UCSD-AML1 (cell line): ENCODE measurements at regions not wholly inside any gene's neighbourhood (a gene's known extent, or its start where the extent isn't known, plus 50 kb on each side); places are given as distances from the start of the nearest gene placed in this dataset.

ENCODE experiments used
- DNase-seq: peaks from one replicate; lab custom pipeline; 2025; ENCODE audit not compliant: unreplicated experiment; lab: John Stamatoyannopoulos, UW

- no peak for DNase-seq
Observed at GRCh38 chr4:137692205-137692604, 159.9 kb upstream of the PCDH18 start.

- no peak for DNase-seq
Observed at GRCh38 chr4:137688651-137689050, 156.4 kb upstream of the PCDH18 start.

GRCh38 chr4:137685357-137685756 is 153.1 kb upstream of the PCDH18 start:
- no peak for DNase-seq

DNA sequence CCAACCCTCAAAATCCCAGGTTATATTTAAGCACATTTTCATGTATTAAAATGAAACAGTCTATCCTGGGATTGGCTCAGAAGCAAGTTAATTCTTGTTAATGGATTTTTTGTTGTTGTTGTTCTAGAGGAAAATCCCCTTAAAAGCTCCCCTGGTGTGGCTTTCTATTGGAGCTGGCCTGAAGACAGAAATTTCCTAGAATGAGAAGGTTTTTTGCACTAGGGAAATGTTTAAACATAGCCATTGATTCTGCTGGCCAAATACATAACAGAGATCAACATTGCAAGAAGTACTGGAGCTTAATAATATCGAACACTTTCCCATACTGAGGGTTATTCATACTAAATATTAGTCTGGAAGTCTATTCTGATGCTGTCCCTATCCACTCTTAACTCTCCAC is 148.8 kb upstream of the PCDH18 start:
- DNase-seq = no peak

GRCh38 chr4:137678796-137679195 is 146.5 kb upstream of the PCDH18 start:
- no peak for DNase-seq

DNA sequence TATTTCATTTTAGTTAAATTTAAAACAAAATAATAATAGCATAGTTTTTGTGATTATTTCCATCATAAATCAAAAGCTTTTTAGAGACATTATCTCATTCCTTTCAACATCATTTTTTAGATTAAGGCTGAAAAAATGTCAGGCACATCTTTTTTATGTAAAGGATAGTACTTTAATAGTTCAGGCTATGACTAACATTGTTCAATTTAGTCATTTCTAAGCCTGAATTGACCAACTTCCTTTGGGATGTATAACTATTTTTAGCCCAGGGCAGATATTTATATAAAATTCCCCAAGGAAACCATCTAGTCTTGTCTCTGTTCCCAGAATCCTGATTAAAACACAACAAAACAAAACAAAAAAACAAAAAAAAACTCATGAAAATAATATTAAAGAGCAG is 145.6 kb upstream of the PCDH18 start:
- no peak for DNase-seq

- DNase-seq = no peak
Observed at GRCh38 chr4:137676357-137676998, 144.2 kb upstream of the PCDH18 start.

- no peak for DNase-seq
Observed at GRCh38 chr4:137674066-137674465, 141.8 kb upstream of the PCDH18 start.

DNA sequence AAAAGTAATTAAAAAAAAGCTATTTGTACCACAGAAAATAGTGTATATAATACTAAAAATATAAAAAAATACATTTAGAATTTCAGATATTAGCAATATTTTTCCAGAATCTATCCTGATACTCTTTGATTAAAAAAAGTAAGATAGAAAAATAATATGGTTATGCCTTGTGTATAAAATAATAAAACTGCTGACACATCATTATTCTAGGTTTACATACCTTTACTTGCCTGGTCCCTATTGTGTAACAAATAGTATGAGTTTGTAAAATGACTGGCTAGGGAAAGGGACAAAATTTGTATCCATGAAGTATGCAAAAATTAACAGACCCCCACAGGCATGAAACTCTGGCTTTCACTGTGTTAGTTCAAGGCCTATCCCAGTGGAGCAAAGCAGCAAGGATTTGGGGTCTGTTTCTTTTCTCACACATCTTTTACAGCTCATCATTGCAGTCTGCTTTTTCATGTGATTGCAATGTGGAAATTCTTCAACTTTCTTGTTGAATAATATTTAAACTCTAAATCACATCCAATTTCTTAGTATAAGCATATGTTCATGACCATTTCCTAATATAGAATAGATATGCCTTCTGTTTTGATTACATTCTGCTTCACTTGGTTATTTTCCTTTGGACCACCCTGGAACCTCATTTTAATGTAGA is 136.7 kb upstream of the PCDH18 start:
- DNase-seq = no peak

GRCh38 chr4:137664416-137664815 is 132.1 kb upstream of the PCDH18 start:
- DNase-seq = no peak

GRCh38 chr4:137664046-137664387 is 131.7 kb upstream of the PCDH18 start:
- no peak for DNase-seq

- no peak for DNase-seq
Observed at GRCh38 chr4:137663251-137664045, 131.2 kb upstream of the PCDH18 start.

DNA sequence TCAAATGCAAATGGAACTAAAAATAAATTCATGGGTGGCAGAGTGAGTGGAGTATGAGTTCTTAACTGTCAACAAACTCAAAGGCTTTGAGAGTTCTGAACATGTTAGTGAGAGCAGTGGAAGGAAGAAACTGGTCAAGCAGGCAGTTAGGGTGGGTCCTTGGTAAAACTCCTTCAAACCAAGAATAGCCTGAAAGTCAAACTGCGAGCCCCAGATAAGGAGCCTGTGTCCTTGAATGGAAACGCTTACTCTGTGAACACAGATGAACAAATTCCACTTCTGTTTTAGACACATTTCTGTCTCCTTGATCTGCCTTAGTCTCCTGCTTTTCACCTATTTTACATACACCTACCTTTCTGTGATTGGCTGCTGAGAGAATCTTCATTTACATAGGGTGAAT is 129.4 kb upstream of the PCDH18 start:
- no peak for DNase-seq

- DNase-seq = no peak
Observed at GRCh38 chr4:137660211-137660610, 127.9 kb upstream of the PCDH18 start.

- DNase-seq = no peak
Observed at GRCh38 chr4:137659431-137659830, 127.1 kb upstream of the PCDH18 start.

DNA sequence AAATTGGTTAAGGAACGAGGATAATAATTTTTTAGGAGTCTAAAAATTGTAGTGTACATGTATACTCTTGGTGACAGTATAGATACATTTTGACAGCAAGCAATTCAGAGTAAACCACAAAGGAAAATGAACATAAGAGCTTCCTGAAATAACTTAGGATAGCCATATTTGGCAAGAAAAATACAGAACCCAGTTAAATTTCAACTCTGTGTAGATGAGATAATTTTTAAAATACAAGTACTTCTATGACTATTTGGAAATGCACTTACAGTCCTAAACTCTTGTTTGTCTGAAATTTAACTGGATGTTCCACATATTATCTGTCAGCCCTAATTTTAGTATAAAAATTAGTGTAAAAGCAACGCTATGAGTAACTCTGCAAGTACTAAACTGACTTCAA is 124.4 kb upstream of the PCDH18 start:
- no peak for DNase-seq

GRCh38 chr4:137655302-137655701 is 123.0 kb upstream of the PCDH18 start:
- DNase-seq = no peak

GRCh38 chr4:137651128-137651527 is 118.8 kb upstream of the PCDH18 start:
- no peak for DNase-seq

DNA sequence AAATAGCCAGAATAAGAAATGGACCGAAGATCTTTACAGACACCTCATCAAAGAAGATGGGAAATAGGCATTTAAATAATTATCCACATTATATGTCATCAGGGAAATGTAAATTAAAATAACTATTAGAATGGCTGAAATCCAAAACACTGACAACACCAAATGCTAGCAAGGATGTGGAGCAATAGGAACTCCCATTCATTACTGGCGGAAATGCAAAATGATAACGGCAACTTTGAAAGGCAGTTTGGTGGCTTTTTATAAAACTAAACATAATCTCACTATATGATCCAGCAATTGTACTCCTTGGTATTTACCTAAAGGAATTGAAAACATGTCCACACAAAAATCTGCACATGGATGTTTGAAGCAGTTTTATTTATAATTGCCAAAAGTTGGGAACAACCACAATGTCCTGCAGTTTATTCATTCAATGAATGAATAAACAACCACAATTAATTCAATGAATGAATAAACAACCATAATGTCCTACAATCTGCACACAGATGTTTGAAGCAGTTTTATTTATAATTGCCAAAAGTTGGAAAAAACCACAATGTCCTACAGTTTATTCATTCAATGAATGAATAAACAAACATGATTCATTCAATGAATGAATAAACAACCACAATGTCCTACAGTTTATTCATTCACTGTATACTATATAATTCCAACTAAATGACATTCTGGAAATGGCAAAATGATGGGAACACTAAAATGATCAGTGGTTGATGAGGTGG is 117.6 kb upstream of the PCDH18 start:
- DNase-seq = no peak

- DNase-seq = no peak
Observed at GRCh38 chr4:137648531-137648930, 116.2 kb upstream of the PCDH18 start.

DNA sequence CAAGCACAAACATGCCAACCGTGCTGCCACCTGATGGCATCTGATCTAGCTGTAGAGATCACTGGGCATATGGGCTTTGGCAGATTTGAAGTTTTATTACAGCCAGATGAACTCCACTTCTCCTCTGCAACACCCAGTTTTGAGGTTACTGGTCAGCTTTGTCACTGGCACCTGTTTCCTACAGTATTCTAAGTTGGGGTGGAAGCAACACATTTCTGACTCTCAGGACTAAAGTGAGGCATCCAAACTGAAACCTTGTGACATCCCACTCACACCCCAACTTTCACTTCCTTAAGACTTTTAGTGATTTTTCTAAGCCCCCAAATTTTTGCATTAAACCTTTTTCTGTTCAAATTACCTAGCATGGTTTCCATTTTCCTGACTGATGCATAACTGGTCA is 115.1 kb upstream of the PCDH18 start:
- no peak for DNase-seq

DNA sequence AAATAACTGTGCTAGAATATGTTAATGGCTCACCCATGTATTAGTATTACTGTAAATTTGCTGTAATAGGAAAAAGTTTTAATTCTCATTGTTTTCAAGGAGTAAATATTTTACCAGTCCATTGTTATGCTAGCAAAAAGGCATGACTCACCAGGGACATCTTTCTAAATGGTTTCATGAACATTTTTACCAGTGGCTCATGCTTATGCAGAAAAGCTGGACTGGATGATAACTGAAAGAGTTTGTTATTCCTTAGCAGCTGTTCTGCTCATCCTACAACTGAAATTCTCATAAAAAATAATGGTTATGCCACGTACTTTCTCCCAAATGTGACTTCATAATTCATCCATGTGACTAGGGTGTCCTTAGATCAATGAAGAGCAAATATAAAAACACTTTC is 111.9 kb upstream of the PCDH18 start:
- no peak for DNase-seq
